Activated naive CD4-positive, alpha-beta T cell treated with anti-CD3 and anti-CD28 coated beads, Interleukin-2, amount 50 U/mL, for 24 hours (primary cell): ENCODE measurements at regions not wholly inside any gene's neighbourhood (a gene's known extent, or its start where the extent isn't known, plus 50 kb on each side); places are given as distances from the start of the nearest gene placed in this dataset.

Experiments
- H3K27ac Mint-ChIP-seq: one replicate; pipeline ENCODE4 v1.8.0; 2021; ENCODE audit warnings: mild to moderate bottlenecking, mixed read lengths
- H3K27me3 Mint-ChIP-seq: one replicate; pipeline ENCODE4 v1.8.0; 2021; ENCODE audit warnings: mixed read lengths
- H3K36me3 Mint-ChIP-seq: one replicate; pipeline ENCODE4 v1.8.0; 2021; ENCODE audit warnings: mixed read lengths
- H3K4me1 Mint-ChIP-seq: one replicate; pipeline ENCODE4 v1.8.0; 2021; ENCODE audit warnings: mixed read lengths
- H3K4me3 Mint-ChIP-seq: one replicate; pipeline ENCODE4 v1.8.0; 2021; ENCODE audit warnings: mild to moderate bottlenecking, mixed read lengths
- H3K9me3 Mint-ChIP-seq: one replicate; pipeline ENCODE4 v1.8.0; 2021; ENCODE audit warnings: mixed read lengths

DNA sequence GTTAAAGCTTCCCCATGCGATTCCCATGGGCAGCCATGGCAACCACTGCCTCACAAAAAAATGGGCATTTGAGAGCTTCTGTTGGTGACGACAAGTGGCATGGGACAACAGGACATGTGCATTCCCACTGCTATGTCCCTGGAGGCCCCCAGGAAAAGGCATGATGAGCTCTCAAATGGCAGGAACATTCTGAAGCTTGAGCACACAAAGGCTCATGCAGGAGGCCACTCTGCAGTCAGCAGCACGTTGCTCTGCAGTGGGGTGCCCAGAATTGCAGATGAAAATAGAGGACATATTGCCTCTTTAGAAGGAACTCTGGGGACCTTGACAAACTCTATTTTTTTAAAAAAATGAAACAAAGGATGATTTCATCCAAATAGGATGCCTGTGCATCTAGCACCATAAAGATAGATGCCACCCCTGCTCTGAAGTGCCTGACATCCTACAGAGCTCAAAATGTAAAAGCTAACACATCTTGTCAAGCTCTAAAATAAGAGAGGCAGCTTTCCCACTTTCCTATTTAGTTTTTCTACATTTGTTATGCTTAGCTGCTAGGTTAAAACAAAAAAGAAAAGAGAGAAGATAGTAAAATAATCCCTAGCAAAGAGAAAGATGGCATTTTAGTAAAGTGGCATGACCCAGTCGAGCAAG is 277.6 kb upstream of the ZC3H12C start:
- no peaks in the 10 kb centered on the region for H3K4me1 Mint-ChIP-seq
- no peaks in the 10 kb centered on the region for H3K36me3 Mint-ChIP-seq
- H3K4me3 Mint-ChIP-seq = no peak overlapping the region
- peaks cover 6% of the 10 kb centered on the region for H3K9me3 Mint-ChIP-seq
- peaks cover 3% of the 10 kb centered on the region for H3K27me3 Mint-ChIP-seq
- no peak overlapping the region for H3K27ac Mint-ChIP-seq

GRCh38 chr11:109818290-109818689 is 274.9 kb upstream of the ZC3H12C start:
- Mint-ChIP-seq H3K27me3 (no peaks in the 10 kb centered on the region), H3K27ac (no peak overlapping the region), H3K36me3 (no peaks in the 10 kb centered on the region), H3K4me1 (no peaks in the 10 kb centered on the region), H3K9me3 (peaks cover 9% of the 10 kb centered on the region), H3K4me3 (peak overlapping the region; percentile 12)

DNA sequence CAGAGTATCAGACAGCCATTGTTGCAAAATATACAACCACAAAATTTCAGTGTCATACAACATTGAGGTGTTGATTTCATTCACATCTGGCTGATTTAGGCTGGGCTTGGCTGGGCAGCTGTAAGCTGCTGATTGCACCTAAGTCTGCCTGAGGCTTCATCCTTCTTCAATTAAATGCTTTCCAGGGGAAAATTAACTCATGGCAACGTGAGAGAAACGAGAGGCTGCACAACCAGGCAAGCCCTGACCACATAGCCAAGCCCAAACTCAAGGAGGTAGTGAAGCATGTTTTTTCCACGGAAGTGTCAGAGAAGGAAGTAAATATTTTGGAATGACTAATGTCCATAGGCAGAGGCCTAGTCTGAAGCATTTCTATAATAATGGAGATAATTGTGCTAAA is 273.8 kb upstream of the ZC3H12C start:
- no peaks in the 10 kb centered on the region for H3K36me3 Mint-ChIP-seq
- H3K27me3 Mint-ChIP-seq = no peaks in the 10 kb centered on the region
- no peak overlapping the region for H3K27ac Mint-ChIP-seq
- H3K4me3 Mint-ChIP-seq = no peak overlapping the region
- no peaks in the 10 kb centered on the region for H3K4me1 Mint-ChIP-seq
- H3K9me3 Mint-ChIP-seq = peaks cover 9% of the 10 kb centered on the region

GRCh38 chr11:109821511-109821910 is 271.7 kb upstream of the ZC3H12C start:
- Mint-ChIP-seq H3K27ac (no peak overlapping the region), H3K9me3 (peaks cover 9% of the 10 kb centered on the region), H3K4me3 (no peak overlapping the region), H3K27me3 (no peaks in the 10 kb centered on the region), H3K36me3 (no peaks in the 10 kb centered on the region), H3K4me1 (no peaks in the 10 kb centered on the region)

- H3K27ac Mint-ChIP-seq = no peak overlapping the region
- H3K4me1 Mint-ChIP-seq = no peaks in the 10 kb centered on the region
- H3K27me3 Mint-ChIP-seq = no peaks in the 10 kb centered on the region
- H3K9me3 Mint-ChIP-seq = peaks cover 9% of the 10 kb centered on the region
- H3K4me3 Mint-ChIP-seq = no peak overlapping the region
- H3K36me3 Mint-ChIP-seq = no peaks in the 10 kb centered on the region
These were observed 270.6 kb upstream of the ZC3H12C start for GRCh38 chr11:109822436-109823102.

DNA sequence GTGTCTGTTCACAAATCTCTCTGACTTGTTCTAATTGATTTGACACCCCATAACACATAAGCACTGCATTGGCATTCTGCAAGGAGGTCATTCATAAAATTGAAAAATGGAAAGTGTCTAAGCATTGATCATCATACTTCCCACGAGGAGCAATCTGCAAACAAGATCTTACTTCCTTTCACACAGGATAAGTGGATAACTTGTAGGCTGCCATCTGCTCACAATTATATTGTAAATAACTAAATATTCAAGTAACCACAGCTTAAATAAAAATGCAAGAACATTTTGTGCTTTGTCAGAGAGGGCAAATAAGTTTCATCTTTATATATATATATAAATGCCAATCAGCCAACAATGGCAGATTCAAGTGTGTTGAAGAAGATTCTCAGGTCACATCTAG is 264.8 kb upstream of the ZC3H12C start:
- no peak overlapping the region for H3K4me3 Mint-ChIP-seq

DNA sequence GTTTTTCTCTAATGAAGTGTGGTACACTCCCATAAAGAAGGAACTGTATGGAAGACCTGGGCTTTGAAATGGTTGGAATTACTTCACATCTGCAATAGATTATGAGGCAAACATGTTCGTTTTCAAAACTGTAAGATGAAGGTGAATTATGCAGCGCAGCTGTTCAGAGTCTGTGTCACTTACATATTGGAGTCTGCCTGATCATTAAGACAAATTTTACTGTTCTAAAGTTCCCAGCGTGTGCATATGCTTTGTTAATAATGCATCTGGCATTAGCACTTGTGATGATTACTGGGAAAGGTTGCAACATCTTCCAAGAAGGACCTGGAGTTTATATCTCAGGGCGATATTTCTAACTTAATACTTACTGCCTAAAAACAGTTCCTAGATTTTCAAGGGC is 255.2 kb upstream of the ZC3H12C start:
- no peaks in the 10 kb centered on the region for H3K4me1 Mint-ChIP-seq
- H3K27me3 Mint-ChIP-seq = no peaks in the 10 kb centered on the region
- H3K9me3 Mint-ChIP-seq = no peaks in the 10 kb centered on the region
- no peaks in the 10 kb centered on the region for H3K36me3 Mint-ChIP-seq
- H3K4me3 Mint-ChIP-seq = no peak overlapping the region
- H3K27ac Mint-ChIP-seq = no peak overlapping the region

More for the DNA sequence above, 264.8 kb upstream of the ZC3H12C start:
- no peaks in the 10 kb centered on the region for H3K36me3 Mint-ChIP-seq
- no peaks in the 10 kb centered on the region for H3K4me1 Mint-ChIP-seq
- H3K9me3 Mint-ChIP-seq = peaks cover 4% of the 10 kb centered on the region
- no peak overlapping the region for H3K27ac Mint-ChIP-seq
- no peaks in the 10 kb centered on the region for H3K27me3 Mint-ChIP-seq

GRCh38 chr11:109845437-109845836 is 247.8 kb upstream of the ZC3H12C start:
- Mint-ChIP-seq H3K27me3 (no peaks in the 10 kb centered on the region), H3K27ac (no peak overlapping the region), H3K9me3 (no peaks in the 10 kb centered on the region), H3K36me3 (no peaks in the 10 kb centered on the region), H3K4me3 (no peak overlapping the region), H3K4me1 (no peaks in the 10 kb centered on the region)

DNA sequence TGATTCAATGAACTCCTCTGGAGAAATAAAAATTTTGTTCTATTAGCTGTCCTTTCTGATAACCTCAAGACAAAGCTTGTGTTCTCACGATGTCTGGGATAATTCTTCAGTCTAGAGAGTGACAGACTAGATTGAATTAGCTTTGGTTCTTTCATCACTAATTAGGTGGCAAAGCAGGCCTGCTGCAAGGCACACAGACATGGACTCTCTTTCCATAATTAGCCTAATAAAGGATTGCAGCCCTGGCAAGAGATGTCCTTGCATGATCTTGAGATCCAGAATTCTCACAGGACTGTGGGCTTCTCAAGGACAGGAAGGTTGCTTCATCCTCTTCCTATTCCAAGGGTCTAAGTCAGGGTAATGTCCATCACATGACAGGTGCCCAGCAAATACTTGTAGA is 245.6 kb upstream of the ZC3H12C start:
- no peak overlapping the region for H3K4me3 Mint-ChIP-seq

DNA sequence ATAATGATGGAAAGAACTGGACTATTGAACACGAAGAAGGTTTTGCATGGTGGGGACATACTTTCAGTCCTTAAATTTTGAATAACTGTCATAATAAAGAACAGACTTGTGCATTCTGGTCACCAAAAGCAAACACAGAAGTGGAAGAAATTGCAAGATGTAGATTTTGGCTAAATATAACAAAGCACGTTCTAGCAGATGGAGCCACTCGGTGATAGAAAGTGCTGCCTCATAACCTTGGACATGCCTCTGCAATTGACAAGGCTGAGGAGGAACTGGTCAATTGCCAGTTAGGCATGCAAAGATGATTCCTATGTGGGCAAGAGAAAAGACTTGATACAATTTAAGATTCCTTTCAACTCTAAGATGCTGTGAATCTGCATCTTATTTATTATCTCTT is 244.1 kb upstream of the ZC3H12C start:
- Mint-ChIP-seq H3K4me3 (no peak overlapping the region), H3K36me3 (no peaks in the 10 kb centered on the region), H3K27me3 (no peaks in the 10 kb centered on the region), H3K4me1 (no peaks in the 10 kb centered on the region), H3K9me3 (no peaks in the 10 kb centered on the region), H3K27ac (no peak overlapping the region)

More for the DNA sequence above, 245.6 kb upstream of the ZC3H12C start:
- H3K27me3 Mint-ChIP-seq = no peaks in the 10 kb centered on the region
- no peaks in the 10 kb centered on the region for H3K9me3 Mint-ChIP-seq
- H3K4me1 Mint-ChIP-seq = no peaks in the 10 kb centered on the region
- H3K36me3 Mint-ChIP-seq = no peaks in the 10 kb centered on the region
- H3K27ac Mint-ChIP-seq = no peak overlapping the region

DNA sequence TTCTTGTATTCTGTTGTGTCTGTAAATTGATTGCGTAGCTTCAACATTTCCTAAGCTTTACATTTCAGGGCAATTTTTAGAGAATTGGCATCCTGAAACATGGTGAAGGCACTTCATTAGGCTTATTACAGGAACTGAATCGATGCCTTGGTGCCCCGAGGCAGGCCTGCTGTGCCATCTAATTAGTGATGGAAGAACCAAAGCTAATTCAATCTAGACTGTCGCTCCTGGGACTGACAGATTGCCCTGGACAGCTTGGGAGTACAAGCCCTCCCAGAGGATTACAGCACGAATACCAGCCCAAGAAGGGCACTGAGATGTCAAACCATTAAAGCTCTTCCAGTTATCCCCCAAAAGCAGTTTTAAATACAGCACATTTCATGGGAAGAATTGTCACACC is 243.2 kb upstream of the ZC3H12C start:
- Mint-ChIP-seq H3K36me3 (no peaks in the 10 kb centered on the region), H3K27me3 (no peaks in the 10 kb centered on the region)

DNA sequence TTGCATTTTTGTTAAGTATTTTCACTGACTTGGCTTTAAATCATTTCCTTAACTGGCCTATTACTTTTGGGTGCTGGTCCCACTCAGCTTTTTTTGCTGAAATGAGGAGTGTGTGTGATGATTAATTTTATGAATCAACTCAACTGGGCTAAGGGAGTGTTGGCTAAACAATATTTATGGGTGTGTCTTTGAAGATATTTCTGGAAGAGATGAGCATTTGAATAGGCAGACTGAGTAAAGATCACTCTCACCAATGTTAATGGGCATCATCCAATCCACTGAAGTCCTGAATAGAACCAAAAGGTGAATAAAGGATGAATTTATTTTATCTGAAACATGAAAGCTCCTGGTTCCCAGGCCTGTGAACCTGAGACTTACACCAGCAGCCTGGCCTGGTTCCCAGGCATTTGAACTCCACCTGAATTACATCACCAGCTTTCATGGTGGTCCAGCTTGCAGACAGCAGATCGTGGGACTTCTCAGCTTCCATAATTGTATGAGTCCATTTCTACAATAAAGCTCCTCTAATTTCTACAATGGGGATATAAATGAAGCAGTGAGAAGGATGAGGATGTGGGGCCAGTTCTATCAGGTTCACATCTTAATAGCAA is 241.3 kb upstream of the ZC3H12C start:
- H3K27me3 Mint-ChIP-seq = no peaks in the 10 kb centered on the region
- no peaks in the 10 kb centered on the region for H3K36me3 Mint-ChIP-seq
- no peaks in the 10 kb centered on the region for H3K9me3 Mint-ChIP-seq
- H3K27ac Mint-ChIP-seq = no peak overlapping the region
- no peaks in the 10 kb centered on the region for H3K4me1 Mint-ChIP-seq
- H3K4me3 Mint-ChIP-seq = no peak overlapping the region

More for the DNA sequence above, 243.2 kb upstream of the ZC3H12C start:
- no peak overlapping the region for H3K4me3 Mint-ChIP-seq
- H3K27ac Mint-ChIP-seq = no peak overlapping the region
- no peaks in the 10 kb centered on the region for H3K4me1 Mint-ChIP-seq
- no peaks in the 10 kb centered on the region for H3K9me3 Mint-ChIP-seq

GRCh38 chr11:109853156-109853776 is 239.9 kb upstream of the ZC3H12C start:
- H3K9me3 Mint-ChIP-seq = no peaks in the 10 kb centered on the region
- H3K27ac Mint-ChIP-seq = no peak overlapping the region
- no peaks in the 10 kb centered on the region for H3K27me3 Mint-ChIP-seq
- H3K4me1 Mint-ChIP-seq = no peaks in the 10 kb centered on the region
- H3K36me3 Mint-ChIP-seq = no peaks in the 10 kb centered on the region
- no peak overlapping the region for H3K4me3 Mint-ChIP-seq

GRCh38 chr11:109854731-109855130 is 238.5 kb upstream of the ZC3H12C start:
- H3K27me3 Mint-ChIP-seq = no peaks in the 10 kb centered on the region
- no peaks in the 10 kb centered on the region for H3K4me1 Mint-ChIP-seq
- H3K27ac Mint-ChIP-seq = no peak overlapping the region
- H3K36me3 Mint-ChIP-seq = no peaks in the 10 kb centered on the region
- no peak overlapping the region for H3K4me3 Mint-ChIP-seq
- no peaks in the 10 kb centered on the region for H3K9me3 Mint-ChIP-seq

- Mint-ChIP-seq H3K27ac (no peak overlapping the region), H3K27me3 (no peaks in the 10 kb centered on the region), H3K4me3 (no peak overlapping the region), H3K9me3 (no peaks in the 10 kb centered on the region), H3K36me3 (no peaks in the 10 kb centered on the region), H3K4me1 (no peaks in the 10 kb centered on the region)
These were observed 236.3 kb upstream of the ZC3H12C start for GRCh38 chr11:109856928-109857327.

DNA sequence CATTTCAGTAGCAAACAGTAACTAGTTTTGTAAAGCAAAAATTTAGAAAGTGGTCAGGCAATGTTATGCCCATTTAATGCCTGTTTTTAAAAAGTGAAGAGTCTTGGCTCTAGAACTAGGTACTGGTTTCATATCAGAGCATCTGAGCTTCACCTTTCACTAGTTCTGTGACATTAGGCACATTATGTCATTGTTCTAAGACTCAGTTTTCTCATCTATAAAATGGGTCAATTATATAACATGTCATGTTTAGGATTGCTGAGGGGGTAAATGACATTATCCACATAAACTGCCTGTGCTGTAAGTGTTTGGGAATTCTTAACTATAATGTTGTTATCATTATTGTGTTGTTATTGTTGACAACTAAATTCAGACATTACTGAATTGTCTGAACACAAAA is 235.6 kb upstream of the ZC3H12C start:
- no peaks in the 10 kb centered on the region for H3K9me3 Mint-ChIP-seq
- no peaks in the 10 kb centered on the region for H3K36me3 Mint-ChIP-seq
- H3K4me3 Mint-ChIP-seq = no peak overlapping the region
- no peak overlapping the region for H3K27ac Mint-ChIP-seq
- no peaks in the 10 kb centered on the region for H3K27me3 Mint-ChIP-seq
- no peaks in the 10 kb centered on the region for H3K4me1 Mint-ChIP-seq
